Skin of body (tissue), 1 donor: ENCODE measurements at regions not wholly inside any gene's neighbourhood (a gene's known extent, or its start where the extent isn't known, plus 50 kb on each side); places are given as distances from the start of the nearest gene placed in this dataset.
"Not testable (repeated sequence)": the region's sequence is repeated elsewhere in the genome, so short reads cannot be mapped to it uniquely, and the experiment has no call there.

Experiments used
- DNase-seq: peaks from one replicate; lab custom pipeline; 2025; lab: John Stamatoyannopoulos, UW

DNA sequence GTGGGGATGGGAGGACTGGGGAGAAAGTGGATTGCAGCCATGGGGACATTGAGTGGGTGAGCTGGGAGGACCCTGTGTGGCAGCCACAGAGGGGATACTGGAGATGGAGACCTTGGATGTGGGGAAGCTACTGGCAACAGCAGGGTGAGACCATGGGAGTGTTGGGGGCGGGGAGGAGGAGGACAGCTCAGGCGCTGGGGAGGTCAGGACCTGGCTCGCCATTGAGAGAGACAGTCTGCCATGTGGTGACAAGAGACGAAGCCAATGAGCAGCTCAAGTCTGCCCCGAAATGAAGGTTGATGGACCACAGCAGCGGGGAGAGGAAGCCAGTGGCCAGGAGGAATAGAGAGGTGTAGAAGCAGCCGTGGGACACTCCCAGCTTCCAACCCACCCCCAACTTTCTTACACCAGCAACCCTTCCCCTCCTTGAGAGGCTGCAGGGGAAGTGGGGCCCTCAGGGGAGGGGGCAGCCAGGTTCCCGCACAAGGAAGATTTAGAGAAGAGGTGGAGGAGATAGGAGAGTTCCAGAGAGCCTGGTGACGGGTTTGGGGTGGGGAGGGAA lies 118.1 kb downstream of the ASB7 start:
- DNase-seq: no peak

DNA sequence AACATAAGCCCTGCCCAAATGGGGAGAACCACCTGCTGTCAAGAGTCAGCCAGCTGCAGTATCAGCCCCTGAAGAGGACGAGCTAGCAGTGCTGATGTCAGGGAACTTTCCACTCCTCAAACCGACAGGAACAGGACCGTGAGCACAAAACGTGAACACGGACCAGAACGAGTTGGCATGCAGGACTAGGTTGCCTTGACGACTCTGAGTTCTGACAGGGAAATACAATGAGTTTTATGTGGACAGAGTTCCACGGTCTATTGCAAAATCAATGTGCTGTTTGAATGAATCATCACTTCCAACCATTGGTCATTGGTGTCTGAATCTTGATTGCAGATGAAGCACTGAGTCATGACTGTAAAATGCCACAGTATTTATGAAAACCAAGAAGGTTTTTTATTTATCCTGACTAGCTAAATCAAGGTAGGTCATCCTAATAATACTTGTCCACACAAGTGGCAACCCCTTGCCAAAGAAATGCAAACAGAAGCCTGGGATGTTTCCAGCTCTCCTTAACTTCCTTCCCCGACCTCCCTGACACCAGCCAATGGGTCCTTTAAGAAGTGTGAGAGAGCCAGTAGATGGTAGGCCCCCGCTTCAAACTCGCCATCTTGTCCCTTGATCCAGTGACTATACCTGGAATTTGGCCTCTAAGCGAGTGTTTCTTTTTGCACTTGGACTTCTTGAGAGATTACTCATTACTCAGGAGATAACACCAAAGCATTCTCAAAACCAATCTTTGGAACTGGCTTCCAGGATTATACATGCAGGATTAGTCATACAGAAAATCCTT lies 119.6 kb downstream of the ASB7 start:
- peak; percentile 92 for DNase-seq

DNA sequence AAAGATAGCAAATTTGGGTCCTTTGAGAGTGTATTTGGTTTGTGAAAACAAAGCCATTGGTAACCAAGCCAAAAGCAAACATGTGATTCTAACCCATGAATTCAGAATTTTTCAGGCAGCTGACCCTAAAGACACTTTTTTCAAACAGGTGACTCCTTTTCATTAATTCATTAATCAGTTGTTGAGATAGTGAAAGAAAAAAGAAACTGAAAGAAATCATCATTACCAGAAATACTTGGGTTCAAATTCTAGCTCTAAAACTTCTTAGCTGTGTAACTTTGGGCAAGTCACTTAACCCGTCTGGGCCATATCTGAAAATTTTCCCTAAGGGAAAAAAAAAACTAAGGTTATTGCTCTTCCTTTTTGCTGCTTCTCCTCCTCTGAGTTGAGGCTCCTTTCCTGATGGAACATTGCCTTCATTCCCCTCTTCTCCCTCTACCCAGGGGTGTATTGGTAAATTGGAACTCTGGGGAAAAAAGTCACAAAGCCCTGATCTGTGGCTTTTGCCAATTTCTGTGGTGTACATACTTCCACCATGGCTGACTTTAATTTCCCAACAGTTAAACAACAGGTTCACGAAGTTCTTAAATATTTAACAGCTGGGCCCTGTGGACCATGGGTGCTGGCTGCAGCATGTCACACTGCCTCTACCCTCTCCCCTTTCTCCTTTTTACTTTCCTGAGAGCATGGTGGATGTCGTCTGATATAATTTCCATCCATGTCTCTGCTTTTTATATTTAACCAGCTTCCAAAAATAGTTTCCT lies 120.3 kb downstream of the ASB7 start:
- no peak for DNase-seq

DNA sequence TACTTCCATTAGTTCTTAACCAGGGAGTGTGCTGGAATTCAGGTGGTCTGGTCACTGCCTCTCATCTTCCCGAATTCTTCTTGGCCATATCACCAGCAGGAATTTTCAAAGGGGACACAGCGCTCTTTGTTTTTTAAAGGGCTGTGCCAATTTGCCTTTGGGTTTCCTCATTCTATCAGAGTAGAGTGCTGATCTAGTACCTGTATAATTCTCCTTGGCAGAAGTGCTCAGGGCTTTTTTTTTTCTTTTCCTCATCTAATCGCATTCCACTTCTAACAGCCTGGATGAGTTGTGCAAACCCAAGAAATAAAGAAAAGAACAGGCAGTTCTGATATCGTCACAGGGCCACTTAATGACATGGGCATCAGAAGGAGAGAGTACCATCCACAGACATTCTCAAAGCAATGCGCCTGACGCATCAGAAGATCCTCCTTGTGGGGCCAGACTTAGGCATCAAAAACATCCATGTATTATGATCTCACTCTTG lies 121.0 kb downstream of the ASB7 start:
- no peak for DNase-seq

DNA sequence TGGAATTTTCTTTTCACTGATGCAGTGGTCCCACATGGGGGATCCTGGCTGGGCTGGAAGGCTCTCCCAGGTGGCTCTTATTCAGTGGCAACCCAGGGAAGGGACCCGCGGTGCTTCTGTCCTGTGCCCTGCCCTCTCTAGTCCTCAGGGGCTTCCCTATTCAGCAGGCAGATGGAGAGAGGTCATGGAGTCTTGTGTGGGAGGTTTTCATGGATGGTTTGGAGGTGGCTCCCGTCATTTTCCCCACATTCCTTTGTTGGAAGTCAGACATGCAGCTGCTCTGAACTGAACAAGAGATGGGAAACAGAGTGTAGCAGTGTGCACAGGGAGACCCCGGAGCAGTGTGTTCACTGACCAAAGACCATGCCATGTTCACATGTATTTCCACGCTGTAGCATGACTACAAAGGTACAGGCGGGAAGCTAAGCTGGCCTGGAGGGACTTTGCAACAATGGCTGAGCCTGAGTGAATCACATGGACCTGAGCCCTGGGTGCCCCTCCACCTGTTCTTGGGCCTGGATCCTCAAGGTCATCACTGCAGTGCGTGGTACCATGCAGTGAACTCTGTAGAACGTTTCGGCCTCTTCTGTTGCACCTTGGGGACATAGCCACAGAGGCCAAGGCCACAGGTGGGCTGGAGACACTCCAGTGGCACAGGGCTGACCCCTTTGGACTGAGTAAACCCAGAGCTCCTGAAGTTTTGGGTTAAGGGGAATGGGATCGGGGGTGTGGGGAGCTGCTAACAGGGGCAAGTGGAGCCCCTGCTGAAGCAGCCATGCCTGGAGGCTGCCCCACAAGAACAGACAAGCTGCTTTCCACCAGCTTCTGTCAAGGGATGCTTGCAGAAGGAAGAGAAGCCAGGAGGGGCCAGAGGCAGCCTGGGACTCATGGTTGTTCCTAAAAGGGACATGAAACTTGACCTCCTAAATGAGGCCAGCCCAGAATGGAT lies 123.0 kb downstream of the ASB7 start:
- no peak for DNase-seq

DNA sequence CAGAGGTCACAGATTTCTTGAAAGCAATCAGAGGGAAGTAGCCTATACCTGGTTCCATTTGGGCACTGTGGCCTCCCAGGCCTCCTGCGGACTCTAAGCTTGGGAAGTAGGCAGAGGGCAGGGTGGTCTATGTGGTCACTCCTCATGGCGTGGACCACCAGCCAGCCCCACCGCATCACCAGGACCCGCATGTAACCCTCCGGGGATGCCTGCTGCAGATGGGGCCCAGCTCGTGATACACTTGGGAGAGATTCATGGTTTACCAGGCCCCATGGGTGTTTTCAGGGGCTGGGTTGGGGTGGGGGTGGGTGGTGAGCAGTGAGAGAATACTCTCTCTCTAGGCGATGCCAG lies 123.7 kb downstream of the ASB7 start:
- DNase-seq: no peak

DNA sequence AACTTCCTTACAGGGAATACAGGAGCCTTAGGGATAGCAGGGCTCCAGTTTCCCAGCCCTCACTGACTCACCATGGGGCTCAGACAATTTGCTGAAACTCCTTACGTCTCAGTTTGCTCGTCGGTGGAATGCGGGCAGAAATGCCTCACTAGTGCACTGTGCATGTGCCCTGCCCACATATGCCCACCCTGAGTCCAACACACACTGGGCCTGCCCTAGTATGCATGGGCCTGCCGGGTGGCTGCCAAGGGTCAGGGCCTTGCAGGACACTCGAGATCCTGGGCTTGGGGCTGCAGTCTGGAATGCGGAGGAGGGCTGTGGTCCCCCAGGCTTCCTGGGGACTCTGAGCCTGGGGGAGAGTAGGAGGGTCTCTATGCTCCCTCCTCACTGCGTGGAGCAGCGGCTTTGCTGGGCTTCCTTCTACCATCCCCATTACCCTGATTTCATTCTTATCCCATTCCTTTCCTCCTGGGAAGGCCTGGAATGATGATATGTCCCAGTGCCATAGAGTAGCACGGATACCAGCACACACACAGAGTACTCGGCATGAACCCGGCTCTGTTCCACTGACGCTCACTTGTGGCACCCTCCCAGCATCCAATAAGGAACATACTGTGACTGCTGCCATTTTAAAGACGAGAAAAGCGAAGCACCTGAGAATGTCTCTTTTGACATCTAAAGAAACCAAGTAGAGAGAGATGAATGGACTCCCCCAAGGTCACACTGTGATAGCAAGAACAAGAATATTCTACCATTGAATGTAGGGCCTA lies 124.2 kb downstream of the ASB7 start:
- no peak for DNase-seq

DNA sequence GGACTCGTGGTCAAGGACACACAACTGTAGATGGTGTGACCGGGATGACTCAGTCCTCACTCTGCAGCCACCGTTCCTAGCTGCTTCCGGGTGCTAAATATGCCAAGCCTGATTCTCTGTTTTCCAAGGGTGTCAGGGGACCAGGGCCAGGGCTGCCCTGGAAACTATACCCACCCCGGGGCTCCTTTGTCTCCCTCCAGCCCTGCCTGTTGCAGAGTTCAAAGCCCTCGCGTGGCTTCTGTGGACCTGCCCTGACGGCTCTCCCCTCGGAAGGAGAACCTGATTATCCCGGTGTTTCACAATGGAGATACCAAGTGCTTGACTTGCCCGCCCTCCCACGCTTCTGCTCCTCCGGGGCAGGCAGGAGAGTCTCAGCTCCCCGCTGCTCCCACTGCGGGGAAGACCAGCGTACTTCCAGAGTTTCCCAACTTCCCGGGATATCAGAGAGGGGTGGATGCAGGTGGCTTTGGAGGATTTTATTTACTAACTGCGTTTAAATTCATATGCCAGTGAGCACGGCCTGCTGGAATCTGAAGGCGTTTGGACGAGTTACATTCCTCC lies 125.0 kb downstream of the ASB7 start:
- DNase-seq: no peak

DNA sequence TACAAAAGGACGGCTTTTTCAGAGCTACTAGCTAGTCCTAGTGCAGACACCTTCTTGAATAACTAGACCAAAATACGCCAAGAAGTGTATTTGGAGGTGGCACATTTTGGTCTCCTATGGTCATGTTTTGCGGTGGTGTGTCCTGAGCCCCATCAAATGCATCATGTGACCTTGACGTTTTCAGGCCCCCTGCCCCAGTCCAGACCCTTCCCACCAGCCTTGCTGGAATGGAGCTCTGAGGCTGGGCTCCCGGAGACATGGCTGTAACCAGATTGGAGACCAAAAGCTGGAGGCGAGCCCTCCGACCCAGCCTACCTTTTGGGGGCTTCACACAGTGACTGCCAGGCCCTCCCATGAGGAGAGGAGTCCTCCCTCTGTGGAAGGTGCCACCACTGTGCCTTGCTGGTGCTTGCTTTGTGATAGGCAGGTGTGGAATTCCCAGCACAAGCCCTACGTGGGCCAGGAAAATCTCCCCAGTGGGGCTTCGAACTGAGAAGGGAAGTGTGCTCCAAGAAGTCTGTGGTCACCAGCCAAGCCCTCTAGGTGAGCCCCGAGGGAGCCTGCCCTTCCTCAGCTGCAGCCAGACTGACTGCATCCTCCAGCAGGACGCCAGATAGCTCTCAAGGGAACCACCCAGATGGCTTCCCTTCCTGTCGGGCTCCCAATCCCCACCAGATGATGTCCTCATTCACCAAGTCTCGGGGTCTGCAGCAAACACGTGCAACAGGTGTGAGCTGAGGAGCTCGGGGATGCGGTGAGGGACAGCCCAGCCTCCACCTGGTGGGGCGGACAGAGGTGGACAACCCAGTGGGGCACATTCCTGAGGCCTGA lies 126.2 kb downstream of the ASB7 start:
- DNase-seq: no peak

DNA sequence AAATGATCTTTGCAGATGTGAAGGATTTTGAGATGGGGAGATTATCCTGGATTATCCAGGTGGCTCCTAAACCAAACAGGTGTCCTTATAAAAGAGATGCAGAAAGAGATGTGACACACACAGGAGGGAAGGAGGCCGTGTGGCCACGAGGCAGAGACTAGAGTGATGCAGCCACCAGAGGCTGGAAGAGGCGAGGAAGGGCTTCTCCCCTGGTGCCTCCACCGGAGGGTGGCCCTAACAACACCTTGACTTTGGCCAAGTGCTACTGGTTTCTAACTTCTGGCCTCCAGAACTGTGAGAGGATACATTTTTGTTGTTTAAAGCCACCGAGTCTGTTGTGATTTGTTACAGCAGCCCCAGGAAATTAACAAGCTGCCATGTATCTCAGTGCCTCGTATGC lies 127.1 kb downstream of the ASB7 start:
- no peak for DNase-seq

DNA sequence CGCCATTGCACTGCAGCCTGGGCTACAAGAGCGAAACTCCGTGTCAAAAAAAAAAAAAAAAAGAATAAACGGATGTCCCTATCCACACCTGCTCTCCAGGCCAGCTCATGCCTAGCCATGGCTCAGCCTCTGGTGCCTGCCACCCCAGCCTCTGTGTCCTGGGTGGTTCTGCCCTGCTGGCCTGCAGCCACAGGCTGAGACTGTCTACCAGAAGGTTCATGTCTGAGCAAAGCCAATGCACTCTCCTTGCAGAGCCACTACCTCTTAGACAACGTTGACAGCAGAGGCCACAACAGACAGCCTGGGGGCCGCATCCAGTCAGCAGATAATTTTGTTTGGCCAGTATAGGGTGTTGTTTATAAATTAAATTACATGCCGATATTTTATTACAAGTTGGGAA lies 127.7 kb downstream of the ASB7 start:
- DNase-seq: no peak

DNA sequence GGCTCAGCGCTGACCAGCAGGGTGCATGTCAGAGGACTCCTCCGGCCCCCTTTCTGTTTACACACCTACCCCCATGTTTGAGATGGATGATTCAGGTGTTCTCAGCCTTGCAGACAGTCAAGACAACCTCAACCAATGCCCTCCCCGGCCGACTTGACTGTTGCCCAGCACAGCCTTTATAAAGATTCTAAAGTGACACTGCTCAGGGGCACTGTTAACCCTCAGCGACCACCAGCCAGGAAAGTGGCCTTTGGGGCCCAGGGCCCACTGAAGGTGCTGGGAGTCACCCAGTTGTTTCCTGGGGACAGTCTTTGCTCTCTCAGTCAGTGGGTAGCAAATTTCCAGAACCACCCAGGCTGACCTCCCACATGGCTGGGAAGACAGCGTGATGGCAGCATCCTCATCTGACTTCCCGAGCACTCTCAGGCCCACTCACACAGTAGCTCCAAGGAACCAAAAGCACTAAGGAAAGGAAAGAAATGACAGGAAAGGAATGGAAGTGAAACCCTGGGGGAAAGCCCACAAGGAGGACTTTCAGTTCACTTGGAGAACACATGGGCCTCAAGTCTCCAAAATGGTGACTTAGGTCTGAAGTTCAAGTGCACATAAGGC lies 128.4 kb downstream of the ASB7 start:
- no peak for DNase-seq

DNA sequence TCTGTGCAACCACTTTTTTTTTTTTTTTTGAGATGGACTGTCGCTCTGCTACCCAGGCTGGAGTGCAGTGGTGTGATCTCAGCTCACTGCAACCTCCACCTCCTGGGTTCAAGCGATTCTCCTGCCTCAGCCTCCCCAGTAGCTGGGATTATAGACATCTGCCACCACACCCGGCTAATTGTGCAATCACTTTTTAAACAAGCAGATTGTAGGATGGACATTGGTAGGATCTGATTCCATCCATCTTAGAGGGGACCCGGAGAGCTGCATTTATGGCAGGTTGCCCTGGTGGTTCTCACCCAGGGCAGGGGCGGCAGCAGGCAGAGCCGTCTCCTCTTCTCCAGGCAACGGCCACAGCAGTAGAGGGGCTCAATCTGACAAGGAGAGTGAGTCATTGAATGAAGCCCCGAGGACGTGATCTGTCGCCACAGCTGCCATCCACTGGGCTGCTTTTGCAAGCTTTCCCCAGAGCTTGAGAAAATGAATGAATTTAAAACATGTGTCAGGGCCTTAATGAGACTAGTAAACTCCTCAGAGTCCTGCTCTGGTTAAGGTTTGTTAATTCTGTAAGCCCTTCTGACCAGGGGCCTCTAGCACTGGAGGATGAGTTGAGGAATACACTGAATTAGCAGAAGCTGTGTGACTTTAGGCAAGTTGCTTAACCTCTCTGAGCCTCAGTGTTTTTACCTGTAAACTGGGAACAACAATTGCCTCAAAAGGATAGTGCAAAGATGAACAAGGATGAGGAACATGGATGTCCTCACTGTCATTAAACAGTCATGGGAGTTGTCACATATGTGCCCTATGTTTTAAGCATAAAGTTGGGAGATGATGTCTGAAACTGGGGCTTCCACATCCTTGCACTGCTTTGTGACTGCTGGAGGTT lies 129.1 kb downstream of the ASB7 start:
- DNase-seq: no peak

DNA sequence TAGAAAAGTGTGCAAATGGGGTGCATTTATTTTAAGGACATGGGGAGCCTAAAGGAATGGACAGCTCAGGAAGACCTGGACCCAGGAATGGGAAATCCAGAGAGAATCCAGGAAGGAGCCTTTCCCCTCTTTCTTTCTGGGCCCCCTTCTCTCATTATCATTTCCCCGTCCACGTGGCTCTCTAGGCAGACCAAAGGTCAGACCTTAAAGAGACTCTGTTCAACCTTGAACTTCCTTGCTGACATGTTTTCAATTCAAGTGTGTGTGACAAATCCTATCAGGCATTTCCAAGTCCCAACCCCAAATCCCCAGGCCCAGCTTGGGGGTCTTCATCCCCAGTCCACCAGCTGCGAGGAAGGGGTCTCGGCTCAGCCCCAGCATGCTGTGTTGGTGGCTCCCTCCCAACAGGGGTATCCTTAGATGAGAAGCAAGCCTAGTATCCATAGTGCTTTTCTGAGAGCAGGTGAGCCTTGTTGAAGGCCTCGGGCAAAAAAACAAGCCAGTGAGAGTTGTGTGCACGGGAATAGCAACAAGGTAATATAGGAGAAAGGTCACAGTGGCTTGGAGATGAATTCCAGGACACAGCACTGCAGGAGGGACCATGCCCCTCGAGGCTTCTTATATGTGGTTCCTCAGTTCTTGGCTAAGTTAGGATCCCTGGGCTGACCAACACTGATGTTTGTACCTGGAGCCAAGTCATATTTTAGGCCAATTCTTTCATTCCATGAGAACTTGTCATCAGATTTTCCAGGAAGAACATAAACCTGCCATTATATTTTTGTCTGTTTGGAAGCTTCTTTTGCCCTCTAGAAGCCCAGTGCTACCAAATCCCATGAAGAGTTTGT lies 130.0 kb downstream of the ASB7 start:
- DNase-seq: peak; percentile 62

DNA sequence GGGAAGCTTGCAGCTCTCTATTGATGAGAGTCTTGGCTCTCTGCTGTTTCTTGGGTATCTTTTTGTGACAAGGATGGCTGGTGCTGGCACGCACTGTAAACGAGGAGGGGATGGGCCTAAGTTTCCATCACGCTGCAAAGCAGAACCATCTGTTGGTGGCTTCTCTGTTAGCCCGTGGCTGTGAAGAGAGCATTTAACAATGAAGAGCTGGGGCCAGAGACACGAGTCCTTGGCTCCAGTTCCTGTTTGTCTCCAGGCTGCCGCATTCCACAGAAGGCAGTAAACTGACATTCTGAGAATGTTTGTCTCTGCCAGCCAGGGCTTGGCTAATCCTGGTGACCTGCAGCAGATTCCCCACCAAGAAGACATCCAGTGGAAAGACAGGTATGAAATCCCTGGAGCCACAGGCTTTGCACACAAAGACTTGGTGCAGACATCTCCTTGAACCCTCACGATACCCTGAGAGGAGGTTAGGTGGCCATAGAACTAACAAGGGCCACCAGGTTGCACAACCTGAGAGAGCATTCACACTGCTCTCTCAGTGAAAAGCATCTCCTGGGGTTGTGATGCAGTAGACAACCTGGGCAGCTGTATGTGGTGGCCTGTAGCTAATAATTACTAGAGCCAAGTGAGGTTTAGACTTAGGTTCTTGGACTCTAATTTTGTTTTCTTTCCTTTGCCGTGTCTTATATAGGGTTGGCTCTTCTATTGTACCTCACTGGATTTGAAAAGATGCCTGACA lies 130.9 kb downstream of the ASB7 start:
- peak; percentile 88 for DNase-seq

DNA sequence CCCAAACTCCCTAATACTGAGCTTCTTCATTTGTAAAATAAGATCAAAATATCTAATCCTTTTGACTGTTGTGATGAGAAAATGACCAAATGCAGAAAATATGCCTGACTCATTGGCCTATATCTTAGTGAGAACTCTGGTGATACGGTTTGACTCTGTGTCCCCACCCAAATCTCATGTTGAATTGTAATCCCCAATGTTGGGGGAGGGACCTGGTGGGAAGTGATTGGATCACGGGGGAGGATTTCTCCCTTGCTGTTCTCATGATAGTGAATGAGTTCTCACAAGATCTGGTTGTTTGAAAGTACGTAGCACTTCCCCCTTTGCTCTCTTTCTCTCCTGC lies 131.4 kb downstream of the ASB7 start:
- DNase-seq: not testable (repeated sequence)
